Gastrocnemius medialis (tissue), 4 donors: ENCODE measurements at regions not wholly inside any gene's neighbourhood (a gene's known extent, or its start where the extent isn't known, plus 50 kb on each side); places are given as distances from the start of the nearest gene placed in this dataset.

ENCODE experiments used
- CTCF ChIP-seq, 5 experiments: fragments of 450-650 bp in 3 of 5; fragments of 200-600 bp in 2 of 5; sonication (generic) in 2 of 5; IDR thresholded peaks in 4 of 5; conservative IDR thresholded peaks in 1 of 5; 1 replicate in 4 of 5; 2 replicates in 1 of 5; pipeline ENCODE4 v1.5.1; 2016 to 2019; ENCODE audit warnings: antibody characterized with exemption in 5 of 5, mild to moderate bottlenecking in 3 of 5, moderate library complexity in 3 of 5
- POLR2A ChIP-seq, 2 donors: fragments of 450-650 bp; IDR thresholded peaks; one replicate each; pipeline ENCODE4 v1.6.1; 2017; ENCODE audit warnings: antibody characterized with exemption in 2 of 2, mild to moderate bottlenecking in 2 of 2, moderate library complexity in 2 of 2

- TF ChIP-seq CTCF (IDR thresholded peaks at IDR 0.05 in 4 of 5, conservative IDR thresholded peaks at IDR 0.05 in 1 of 5) (no peak), POLR2A (IDR thresholded peaks at IDR 0.05) (no peak)
Measured at GRCh38 chr14:44759277-44759676, 202.5 kb downstream of the KLHL28 start.
